ENCODE measurements at regions not wholly inside any gene's neighbourhood (a gene's known extent, or its start where the extent isn't known, plus 50 kb on each side); places are given as distances from the start of the nearest gene placed in this dataset.

GRCh38 chr2:128605931-128606330 is 287.3 kb upstream of the HS6ST1 start:
- TF ChIP-seq EZH2 (IDR thresholded peaks at IDR 0.05; ENCODE audit: borderline replicate concordance, low read depth, low read length, poor library complexity, severe bottlenecking) (no peak), CTCF (conservative IDR thresholded peaks at IDR 0.05; ENCODE audit: low read depth, low read length) (no peak)
- ChIA-PET CTCF (no interaction called here), POLR2A (ENCODE audit: low non-redundant PET) (no interaction called here)
- Histone ChIP-seq H3K27ac (ENCODE audit: low read depth, low read length, poor library complexity, severe bottlenecking) (no peak overlapping the region), H3K4me3 (ENCODE audit: low read depth, low read length, poor library complexity, severe bottlenecking) (no peak overlapping the region), H3K27me3 (replicated peaks; ENCODE audit: insufficient read depth, low read depth, low read length, poor library complexity) (no peaks in the 10 kb centered on the region), H3K9me3 (ENCODE audit: low read depth, low read length, poor library complexity, severe bottlenecking) (no peaks in the 10 kb centered on the region), H3K4me1 (ENCODE audit: insufficient read depth, low read length, poor library complexity, severe bottlenecking) (no peaks in the 10 kb centered on the region), H3K36me3 (ENCODE audit: insufficient read depth, low read length, poor library complexity, severe bottlenecking) (no peaks in the 10 kb centered on the region)
- no peak for DNase-seq (ENCODE audit: low spot score)
- intact Hi-C loops (cut with micrococcal nuclease; ENCODE audit: unreplicated experiment) = no loop called here
- no TSS peak for BruUV-seq (replicated peaks)

GRCh38 chr2:128606837-128607236 is 288.2 kb upstream of the HS6ST1 start:
- no peaks in the 10 kb centered on the region for H3K4me1 ChIP-seq (ENCODE audit: insufficient read depth, low read length, poor library complexity, severe bottlenecking)
- no peak overlapping the region for H3K27ac ChIP-seq (ENCODE audit: low read depth, low read length, poor library complexity, severe bottlenecking)
- BruUV-seq (replicated peaks) = no TSS peak
- no peaks in the 10 kb centered on the region for H3K27me3 ChIP-seq (replicated peaks; ENCODE audit: insufficient read depth, low read depth, low read length, poor library complexity)
- TF ChIP-seq EZH2 (IDR thresholded peaks at IDR 0.05; ENCODE audit: borderline replicate concordance, low read depth, low read length, poor library complexity, severe bottlenecking) (no peak), CTCF (conservative IDR thresholded peaks at IDR 0.05; ENCODE audit: low read depth, low read length) (no peak)
- intact Hi-C loops (cut with micrococcal nuclease; ENCODE audit: unreplicated experiment) = no loop called here
- no peaks in the 10 kb centered on the region for H3K9me3 ChIP-seq (ENCODE audit: low read depth, low read length, poor library complexity, severe bottlenecking)
- CTCF ChIA-PET = no interaction called here
- no peak for DNase-seq (ENCODE audit: low spot score)
- H3K36me3 ChIP-seq (ENCODE audit: insufficient read depth, low read length, poor library complexity, severe bottlenecking) = no peaks in the 10 kb centered on the region
- H3K4me3 ChIP-seq (ENCODE audit: low read depth, low read length, poor library complexity, severe bottlenecking) = no peak overlapping the region
- POLR2A ChIA-PET (ENCODE audit: low non-redundant PET) = no interaction called here

GRCh38 chr2:128607440-128607839 is 288.8 kb upstream of the HS6ST1 start:
- Histone ChIP-seq H3K27ac (ENCODE audit: low read depth, low read length, poor library complexity, severe bottlenecking) (no peak overlapping the region), H3K27me3 (replicated peaks; ENCODE audit: insufficient read depth, low read depth, low read length, poor library complexity) (no peaks in the 10 kb centered on the region), H3K36me3 (ENCODE audit: insufficient read depth, low read length, poor library complexity, severe bottlenecking) (no peaks in the 10 kb centered on the region), H3K4me1 (ENCODE audit: insufficient read depth, low read length, poor library complexity, severe bottlenecking) (no peaks in the 10 kb centered on the region), H3K9me3 (ENCODE audit: low read depth, low read length, poor library complexity, severe bottlenecking) (no peaks in the 10 kb centered on the region), H3K4me3 (ENCODE audit: low read depth, low read length, poor library complexity, severe bottlenecking) (no peak overlapping the region)
- TF ChIP-seq EZH2 (IDR thresholded peaks at IDR 0.05; ENCODE audit: borderline replicate concordance, low read depth, low read length, poor library complexity, severe bottlenecking) (no peak), CTCF (conservative IDR thresholded peaks at IDR 0.05; ENCODE audit: low read depth, low read length) (no peak)
- ChIA-PET POLR2A (ENCODE audit: low non-redundant PET) (no interaction called here), CTCF (interaction anchor here (0.7 kb wide), 1 partner anchor 17 kb away, joined by 4 read pairs; no protein-coding TSS in a partner anchor)
- intact Hi-C loops (cut with micrococcal nuclease; ENCODE audit: unreplicated experiment) = no loop called here
- no TSS peak for BruUV-seq (replicated peaks)
- DNase-seq (ENCODE audit: low spot score) = no peak

Data from A673 (cell line).